Left cardiac atrium (tissue), 4 donors: ENCODE measurements at regions not wholly inside any gene's neighbourhood (a gene's known extent, or its start where the extent isn't known, plus 50 kb on each side); places are given as distances from the start of the nearest gene placed in this dataset.

Experiments
- ATAC-seq, 2 donors: fragments of 200-7000 bp; cut with Tn5 transposase; one replicate each; pipeline ENCODE4 v1.9.1; 2020; ENCODE audit warnings: mild to moderate bottlenecking in 2 of 2, moderate library complexity in 2 of 2
- DNase-seq: peaks from one replicate; pipeline ENCODE4 v3.0.0-alpha.2; 2020
- intact Hi-C, 2 donors: fragments of 100-400 bp; cut with DNase I; formaldehyde crosslinking; loops; one replicate each; pipeline versions ENCODE4 v1.14.1 to v1.15.1; 2022 to 2023
- donor health status: DM: no; HTN: yes; CAD: no.
- donor health status: DM: no; HTN: yes; CAD: no; lungs with severe emphysema.
- donor health status: DM: yes; HTN: yes; CAD: no.
- donor health status: Dilated cardiomyopathy.

GRCh38 chr11:70630068-70630467 lies 231.7 kb downstream of the CTTN start:
- DNase-seq = no peak
- ATAC-seq = no peak
- intact Hi-C loops = no loop called here

GRCh38 chr11:70630816-70631623 lies 232.7 kb downstream of the CTTN start:
- intact Hi-C loops = no loop called here
- DNase-seq (no peak), ATAC-seq (no peak)

- ATAC-seq = no peak
- intact Hi-C loops = no loop called here
Measured at GRCh38 chr11:70631624-70632047, 233.3 kb downstream of the CTTN start.

GRCh38 chr11:70633610-70634009 lies 235.3 kb downstream of the CTTN start:
- intact Hi-C loops = no loop called here
- ATAC-seq (no peak), DNase-seq (no peak)

More at GRCh38 chr11:70631624-70632047, 233.3 kb downstream of the CTTN start:
- no peak for DNase-seq

- DNase-seq (no peak), ATAC-seq (no peak)
- intact Hi-C loops = no loop called here
Measured at GRCh38 chr11:70636659-70637058, 238.3 kb downstream of the CTTN start.

- intact Hi-C loops = no loop called here
- ATAC-seq (no peak), DNase-seq (no peak)
Measured at GRCh38 chr11:70637186-70637800, 239.0 kb downstream of the CTTN start.

- DNase-seq (no peak), ATAC-seq (no peak)
- intact Hi-C loops = no loop called here
Measured at GRCh38 chr11:70637949-70638583, 239.7 kb downstream of the CTTN start.

- DNase-seq (no peak), ATAC-seq (no peak)
- intact Hi-C loops = no loop called here
Measured at GRCh38 chr11:70640408-70640807, 242.1 kb downstream of the CTTN start.

- DNase-seq (no peak), ATAC-seq (no peak)
- intact Hi-C loops = no loop called here
Measured at GRCh38 chr11:70641369-70641768, 243.0 kb downstream of the CTTN start.

- intact Hi-C loops = no loop called here
- no peak for ATAC-seq
- no peak for DNase-seq
Measured at GRCh38 chr11:70642266-70642665, 243.9 kb downstream of the CTTN start.

GRCh38 chr11:70643642-70644041 lies 245.3 kb downstream of the CTTN start:
- ATAC-seq = no peak
- no peak for DNase-seq
- intact Hi-C loops = no loop called here

GRCh38 chr11:70644343-70645060 lies 246.2 kb downstream of the CTTN start:
- intact Hi-C loops = no loop called here
- ATAC-seq (no peak), DNase-seq (no peak)

GRCh38 chr11:70645537-70645936 lies 247.2 kb downstream of the CTTN start:
- DNase-seq (no peak), ATAC-seq (no peak)
- intact Hi-C loops = no loop called here

GRCh38 chr11:70646272-70647049 lies 248.1 kb downstream of the CTTN start:
- ATAC-seq (no peak), DNase-seq (no peak)
- intact Hi-C loops = no loop called here

- intact Hi-C loops = no loop called here
- DNase-seq (no peak), ATAC-seq (no peak)
Measured at GRCh38 chr11:70647188-70648166, 249.1 kb downstream of the CTTN start.

GRCh38 chr11:70650075-70650909 lies 252.0 kb downstream of the CTTN start:
- intact Hi-C loops = no loop called here
- ATAC-seq = peak; percentile 86 to 92

GRCh38 chr11:70651031-70651430 lies 252.7 kb downstream of the CTTN start:
- intact Hi-C loops = no loop called here
- DNase-seq (no peak), ATAC-seq (no peak)

More at GRCh38 chr11:70650075-70650909, 252.0 kb downstream of the CTTN start:
- DNase-seq = peak; percentile 71
